Parathyroid adenoma (tissue), 2 donors: ENCODE measurements at regions not wholly inside any gene's neighbourhood (a gene's known extent, or its start where the extent isn't known, plus 50 kb on each side); places are given as distances from the start of the nearest gene placed in this dataset.

Experiments
- H2AFZ ChIP-seq: fragments of 300-600 bp; sonication (generic); one replicate; pipeline ENCODE4 v1.7.0; 2017; ENCODE audit warnings: antibody characterized with exemption, mild to moderate bottlenecking
- H3K27ac ChIP-seq: fragments of 300-600 bp; sonication (generic); one replicate; pipeline ENCODE4 v1.7.0; 2017
- H3K27me3 ChIP-seq: fragments of 300-600 bp; sonication (generic); one replicate; pipeline ENCODE4 v1.7.0; 2017; ENCODE audit warnings: low read length; ENCODE audit not compliant: control insufficient read depth, insufficient read depth
- H3K36me3 ChIP-seq: fragments of 300-600 bp; sonication (generic); one replicate; pipeline ENCODE4 v1.7.0; 2017; ENCODE audit warnings: low read length; ENCODE audit not compliant: control insufficient read depth, insufficient read depth
- H3K4me1 ChIP-seq: fragments of 300-600 bp; sonication (generic); one replicate; pipeline ENCODE4 v1.7.0; 2017; ENCODE audit warnings: control low read depth
- H3K4me2 ChIP-seq: fragments of 300-600 bp; sonication (generic); one replicate; pipeline ENCODE4 v1.7.0; 2017; ENCODE audit warnings: low read length
- H3K4me3 ChIP-seq: fragments of 300-600 bp; sonication (generic); one replicate; pipeline ENCODE4 v1.7.0; 2017; ENCODE audit warnings: low read depth, low read length
- H3K79me2 ChIP-seq: fragments of 300-600 bp; sonication (generic); one replicate; pipeline ENCODE4 v1.7.0; 2017; ENCODE audit warnings: control low read depth
- H3K9ac ChIP-seq: fragments of 300-600 bp; sonication (generic); one replicate; pipeline ENCODE4 v1.7.0; 2017; ENCODE audit warnings: mild to moderate bottlenecking
- H3K9me3 ChIP-seq: fragments of 300-600 bp; sonication (generic); one replicate; pipeline ENCODE4 v1.7.0; 2017; ENCODE audit warnings: low read length; ENCODE audit not compliant: control insufficient read depth
- CTCF ChIP-seq: fragments of 300-600 bp; sonication (generic); IDR thresholded peaks from one replicate; pipeline ENCODE4 v1.7.0; 2017; ENCODE audit warnings: antibody characterized with exemption, mild to moderate bottlenecking
- donor health status: primary hyperparathyroidism.

- H3K27me3 ChIP-seq = no peaks in the 10 kb centered on the region
- TF ChIP-seq CTCF = no peak
- H3K9me3 ChIP-seq = no peaks in the 10 kb centered on the region
Observed at GRCh38 chr10:21304198-21304597, 221.3 kb downstream of the SKIDA1 start.

GRCh38 chr10:21300551-21300950 lies 224.9 kb downstream of the SKIDA1 start:
- H3K4me2 ChIP-seq = no peak overlapping the region
- no peaks in the 10 kb centered on the region for H3K79me2 ChIP-seq
- no peaks in the 10 kb centered on the region for H3K9me3 ChIP-seq
- no peak overlapping the region for H3K4me3 ChIP-seq
- no peak for TF ChIP-seq CTCF
- H2AFZ ChIP-seq = no peak overlapping the region
- no peaks in the 10 kb centered on the region for H3K36me3 ChIP-seq
- H3K4me1 ChIP-seq = peaks cover 19% of the 10 kb centered on the region
- no peaks in the 10 kb centered on the region for H3K27me3 ChIP-seq
- no peak overlapping the region for H3K27ac ChIP-seq
- no peak overlapping the region for H3K9ac ChIP-seq

More at GRCh38 chr10:21304198-21304597, 221.3 kb downstream of the SKIDA1 start:
- Histone ChIP-seq H3K36me3 (no peaks in the 10 kb centered on the region), H3K4me3 (no peak overlapping the region), H3K4me1 (peaks cover 20% of the 10 kb centered on the region), H3K27ac (no peak overlapping the region), H3K9ac (no peak overlapping the region), H2AFZ (peak overlapping the region; percentile 38), H3K4me2 (no peak overlapping the region), H3K79me2 (no peaks in the 10 kb centered on the region)

- Histone ChIP-seq H3K27ac (no peak overlapping the region), H3K9me3 (no peaks in the 10 kb centered on the region), H3K4me1 (peaks cover 19% of the 10 kb centered on the region), H3K4me3 (no peak overlapping the region), H3K36me3 (no peaks in the 10 kb centered on the region), H3K27me3 (no peaks in the 10 kb centered on the region), H3K4me2 (no peak overlapping the region), H2AFZ (no peak overlapping the region), H3K9ac (no peak overlapping the region), H3K79me2 (no peaks in the 10 kb centered on the region)
- TF ChIP-seq CTCF = no peak
Observed at GRCh38 chr10:21299330-21299729, 226.2 kb downstream of the SKIDA1 start.

GRCh38 chr10:21298701-21299100 lies 226.8 kb downstream of the SKIDA1 start:
- no peaks in the 10 kb centered on the region for H3K27me3 ChIP-seq
- H3K79me2 ChIP-seq = no peaks in the 10 kb centered on the region
- no peak for TF ChIP-seq CTCF
- H3K27ac ChIP-seq = no peak overlapping the region
- no peaks in the 10 kb centered on the region for H3K36me3 ChIP-seq
- H3K4me2 ChIP-seq = no peak overlapping the region
- H2AFZ ChIP-seq = peak overlapping the region; percentile 38
- H3K4me3 ChIP-seq = no peak overlapping the region
- H3K4me1 ChIP-seq = peaks cover 19% of the 10 kb centered on the region
- no peak overlapping the region for H3K9ac ChIP-seq
- H3K9me3 ChIP-seq = no peaks in the 10 kb centered on the region

GRCh38 chr10:21297603-21298383 lies 227.7 kb downstream of the SKIDA1 start:
- H3K4me3 ChIP-seq = no peak overlapping the region
- no peak overlapping the region for H3K4me2 ChIP-seq
- peaks cover 24% of the 10 kb centered on the region for H3K4me1 ChIP-seq
- no peaks in the 10 kb centered on the region for H3K79me2 ChIP-seq
- peak overlapping the region; percentile 72 for H2AFZ ChIP-seq
- TF ChIP-seq CTCF = no peak
- no peaks in the 10 kb centered on the region for H3K9me3 ChIP-seq
- no peak overlapping the region for H3K9ac ChIP-seq
- H3K27ac ChIP-seq = peak overlapping the region; percentile 43
- H3K36me3 ChIP-seq = no peaks in the 10 kb centered on the region
- H3K27me3 ChIP-seq = no peaks in the 10 kb centered on the region
